Mesothelial cell of epicardium (in vitro differentiated cells): ENCODE measurements at regions not wholly inside any gene's neighbourhood (a gene's known extent, or its start where the extent isn't known, plus 50 kb on each side); places are given as distances from the start of the nearest gene placed in this dataset.

Experiments used
- DNase-seq, 2 experiments: peaks; one replicate each; pipeline ENCODE4 v3.0.0; 2021; ENCODE audit warnings: low spot score in 2 of 2; ENCODE audit not compliant: unreplicated experiment in 2 of 2
- H3K27ac Mint-ChIP-seq: 2 replicates; pipeline ENCODE4 v1.8.0; 2021; ENCODE audit warnings: mixed read lengths
- H3K27me3 Mint-ChIP-seq: 2 replicates; pipeline ENCODE4 v1.8.0; 2021; ENCODE audit warnings: low read depth, mixed read lengths
- H3K36me3 Mint-ChIP-seq: 2 replicates; pipeline ENCODE4 v1.8.0; 2021; ENCODE audit warnings: mixed read lengths
- H3K4me1 Mint-ChIP-seq: 2 replicates; pipeline ENCODE4 v1.8.0; 2021; ENCODE audit warnings: mixed read lengths
- H3K4me3 Mint-ChIP-seq: 2 replicates; pipeline ENCODE4 v1.8.0; 2021; ENCODE audit warnings: mild to moderate bottlenecking, moderate library complexity, mixed read lengths
- H3K9me3 Mint-ChIP-seq: 2 replicates; pipeline ENCODE4 v1.8.0; 2021; ENCODE audit warnings: mixed read lengths
- TF ChIP-seq, protein P1 (sequence below): fragments of 200-600 bp; sonication (generic); IDR thresholded peaks from one replicate; pipeline ENCODE4 v1.5.0; 2021; ENCODE audit warnings: antibody characterized with exemption; ENCODE audit not compliant: unreplicated experiment

DNA sequence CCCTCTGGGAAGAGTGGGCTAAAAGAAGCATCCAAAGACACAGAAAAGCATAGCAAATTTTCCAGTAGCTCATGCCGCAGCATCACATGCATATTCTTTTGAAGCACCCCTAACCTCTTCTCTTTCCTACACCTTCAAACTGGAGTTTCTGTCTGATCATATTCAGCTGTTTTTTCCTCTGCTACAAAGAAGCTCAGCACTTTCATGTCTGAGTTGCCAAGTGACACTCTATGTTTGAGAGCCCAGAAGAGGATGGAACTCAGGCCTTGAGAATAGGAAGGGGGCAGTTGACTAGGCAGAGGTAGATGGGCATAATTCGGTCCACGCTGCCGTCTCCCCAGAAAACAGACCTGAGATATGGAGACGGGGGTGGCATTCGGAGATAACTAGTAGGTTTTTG, 489.6 kb upstream of the NR2F2 start:
- H3K36me3 Mint-ChIP-seq = no peaks in the 10 kb centered on the region
- TF ChIP-seq, protein P1, sequence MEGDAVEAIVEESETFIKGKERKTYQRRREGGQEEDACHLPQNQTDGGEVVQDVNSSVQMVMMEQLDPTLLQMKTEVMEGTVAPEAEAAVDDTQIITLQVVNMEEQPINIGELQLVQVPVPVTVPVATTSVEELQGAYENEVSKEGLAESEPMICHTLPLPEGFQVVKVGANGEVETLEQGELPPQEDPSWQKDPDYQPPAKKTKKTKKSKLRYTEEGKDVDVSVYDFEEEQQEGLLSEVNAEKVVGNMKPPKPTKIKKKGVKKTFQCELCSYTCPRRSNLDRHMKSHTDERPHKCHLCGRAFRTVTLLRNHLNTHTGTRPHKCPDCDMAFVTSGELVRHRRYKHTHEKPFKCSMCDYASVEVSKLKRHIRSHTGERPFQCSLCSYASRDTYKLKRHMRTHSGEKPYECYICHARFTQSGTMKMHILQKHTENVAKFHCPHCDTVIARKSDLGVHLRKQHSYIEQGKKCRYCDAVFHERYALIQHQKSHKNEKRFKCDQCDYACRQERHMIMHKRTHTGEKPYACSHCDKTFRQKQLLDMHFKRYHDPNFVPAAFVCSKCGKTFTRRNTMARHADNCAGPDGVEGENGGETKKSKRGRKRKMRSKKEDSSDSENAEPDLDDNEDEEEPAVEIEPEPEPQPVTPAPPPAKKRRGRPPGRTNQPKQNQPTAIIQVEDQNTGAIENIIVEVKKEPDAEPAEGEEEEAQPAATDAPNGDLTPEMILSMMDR = no peak
- no peaks in the 10 kb centered on the region for H3K27me3 Mint-ChIP-seq
- no peak overlapping the region for H3K4me3 Mint-ChIP-seq
- H3K9me3 Mint-ChIP-seq = no peaks in the 10 kb centered on the region
- DNase-seq = no peak
- no peak overlapping the region for H3K27ac Mint-ChIP-seq
- H3K4me1 Mint-ChIP-seq = peaks cover under 1% of the 10 kb centered on the region

DNA sequence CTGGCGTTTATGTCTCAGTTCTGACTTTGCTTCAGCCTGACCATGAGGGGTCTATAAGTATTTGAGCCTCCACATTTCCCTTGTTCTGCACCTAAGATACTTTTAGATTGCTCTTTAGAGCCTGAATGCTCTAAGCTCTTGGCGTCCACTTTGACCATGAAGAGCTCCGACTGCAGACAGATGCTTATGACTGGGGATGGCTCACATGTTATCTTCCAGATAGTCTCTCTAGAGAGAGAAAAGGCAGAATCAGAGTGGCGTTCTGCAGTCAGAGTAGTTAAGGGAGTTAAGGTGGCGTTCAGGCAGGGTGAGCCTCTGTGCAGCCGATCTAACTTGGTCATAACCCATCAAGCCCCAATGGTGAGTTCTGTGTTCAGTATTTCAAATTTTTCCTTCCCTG, 487.9 kb upstream of the NR2F2 start:
- Mint-ChIP-seq H3K36me3 (no peaks in the 10 kb centered on the region), H3K9me3 (no peaks in the 10 kb centered on the region), H3K27me3 (no peaks in the 10 kb centered on the region), H3K4me3 (no peak overlapping the region), H3K27ac (no peak overlapping the region), H3K4me1 (peaks cover 5% of the 10 kb centered on the region)
- no peak for DNase-seq
- TF ChIP-seq, protein P1 = no peak

DNA sequence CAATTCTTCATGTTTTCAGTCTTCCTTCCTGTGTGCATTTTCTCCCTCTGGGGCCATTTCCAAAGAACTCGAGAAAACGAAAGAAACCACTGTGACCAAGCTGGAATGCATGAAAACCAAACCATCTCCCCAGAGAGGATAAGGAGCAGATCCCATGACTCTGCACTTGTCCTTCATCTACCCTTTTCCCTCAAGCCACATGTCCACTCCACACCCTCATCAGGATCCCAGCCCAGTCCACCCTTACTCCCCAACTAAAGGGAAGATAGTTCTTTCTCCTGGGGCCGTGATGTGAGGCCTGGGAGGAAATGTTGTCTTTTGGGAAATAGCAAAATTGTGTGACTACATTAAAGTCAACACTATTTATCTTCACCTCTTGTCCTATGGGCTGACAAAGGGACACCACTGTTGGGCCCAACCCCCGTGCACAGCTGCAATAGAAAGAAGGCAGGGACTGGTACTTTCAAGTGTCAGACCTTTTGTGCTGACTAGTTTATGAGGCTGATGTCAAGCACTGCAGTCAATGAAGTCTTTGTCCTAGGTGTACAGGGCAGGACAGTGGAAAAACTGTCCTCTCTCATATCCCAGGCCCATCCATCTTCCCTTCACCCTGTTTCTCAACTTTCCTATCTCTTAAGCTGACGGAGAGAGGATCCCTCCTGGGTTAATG, 487.1 kb upstream of the NR2F2 start:
- peaks cover 5% of the 10 kb centered on the region for H3K9me3 Mint-ChIP-seq
- H3K27ac Mint-ChIP-seq = no peak overlapping the region
- H3K4me3 Mint-ChIP-seq = no peak overlapping the region
- H3K4me1 Mint-ChIP-seq = peaks cover 5% of the 10 kb centered on the region
- TF ChIP-seq, protein P1 = no peak
- H3K36me3 Mint-ChIP-seq = no peaks in the 10 kb centered on the region
- no peak for DNase-seq
- H3K27me3 Mint-ChIP-seq = no peaks in the 10 kb centered on the region

DNA sequence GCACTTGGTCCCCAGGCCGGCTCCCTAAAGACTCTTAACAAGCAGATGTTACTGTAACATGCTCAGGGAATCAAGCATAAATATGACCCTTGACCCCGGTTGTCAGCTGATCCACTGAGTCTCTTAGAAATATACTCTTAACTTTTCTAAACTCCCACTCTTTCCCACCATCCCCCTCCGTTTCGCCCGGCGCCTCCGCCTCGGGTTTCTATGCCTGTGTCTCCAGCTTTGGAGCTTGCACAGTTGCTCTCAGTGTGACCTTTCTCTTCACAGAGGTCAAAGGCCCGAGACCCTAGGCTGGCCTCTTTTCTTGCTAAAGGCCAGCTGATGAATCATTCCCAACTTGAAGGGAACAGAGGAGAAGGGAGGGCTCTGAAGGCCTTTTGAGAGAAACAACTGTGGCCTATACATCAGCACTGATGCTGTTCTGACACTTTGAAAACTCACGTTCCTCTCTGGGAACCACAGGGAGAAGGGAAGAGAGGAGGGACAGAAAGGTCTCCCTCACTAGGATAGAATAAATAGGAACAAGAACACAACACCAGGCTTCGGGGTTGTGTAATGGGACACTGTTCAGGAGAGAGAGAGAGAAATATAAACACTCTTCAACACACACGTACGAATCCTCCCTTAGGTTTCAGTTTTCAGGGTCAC, 484.5 kb upstream of the NR2F2 start:
- H3K36me3 Mint-ChIP-seq = no peaks in the 10 kb centered on the region
- no peaks in the 10 kb centered on the region for H3K27me3 Mint-ChIP-seq
- H3K4me3 Mint-ChIP-seq = no peak overlapping the region
- no peak for DNase-seq
- H3K27ac Mint-ChIP-seq = no peak overlapping the region
- TF ChIP-seq, protein P1 = no peak
- peaks cover 15% of the 10 kb centered on the region for H3K9me3 Mint-ChIP-seq
- H3K4me1 Mint-ChIP-seq = peaks cover 5% of the 10 kb centered on the region

DNA sequence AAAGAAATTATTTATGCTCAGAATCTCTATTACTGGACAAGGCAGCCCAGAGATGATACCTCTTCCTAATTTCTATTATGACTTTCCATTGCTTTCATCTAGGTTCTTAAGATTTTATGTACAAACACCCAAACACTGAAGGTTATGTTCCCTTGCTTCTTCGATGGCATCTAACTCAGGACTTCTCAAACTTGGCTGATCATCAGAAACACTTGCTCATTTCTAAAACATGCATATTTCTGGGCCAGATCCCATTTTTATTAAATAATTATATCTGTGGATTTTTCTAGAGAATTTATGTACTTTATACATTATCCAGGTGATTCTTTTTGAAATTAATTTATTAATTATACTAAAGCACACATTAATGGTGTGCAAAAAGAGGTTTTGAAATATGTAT, 482.4 kb upstream of the NR2F2 start:
- Mint-ChIP-seq H3K36me3 (no peaks in the 10 kb centered on the region), H3K9me3 (peaks cover 15% of the 10 kb centered on the region), H3K4me3 (no peak overlapping the region), H3K4me1 (peaks cover 5% of the 10 kb centered on the region), H3K27me3 (no peaks in the 10 kb centered on the region), H3K27ac (no peak overlapping the region)
- TF ChIP-seq, protein P1 = no peak
- no peak for DNase-seq
